ENCODE measurements at regions not wholly inside any gene's neighbourhood (a gene's known extent, or its start where the extent isn't known, plus 50 kb on each side); places are given as distances from the start of the nearest gene placed in this dataset.

- DNase-seq (ENCODE audit: low read depth in 3 of 3): no peak
Observed at GRCh38 chr3:70561796-70562195, 249.4 kb upstream of the MDFIC2 start.

DNA sequence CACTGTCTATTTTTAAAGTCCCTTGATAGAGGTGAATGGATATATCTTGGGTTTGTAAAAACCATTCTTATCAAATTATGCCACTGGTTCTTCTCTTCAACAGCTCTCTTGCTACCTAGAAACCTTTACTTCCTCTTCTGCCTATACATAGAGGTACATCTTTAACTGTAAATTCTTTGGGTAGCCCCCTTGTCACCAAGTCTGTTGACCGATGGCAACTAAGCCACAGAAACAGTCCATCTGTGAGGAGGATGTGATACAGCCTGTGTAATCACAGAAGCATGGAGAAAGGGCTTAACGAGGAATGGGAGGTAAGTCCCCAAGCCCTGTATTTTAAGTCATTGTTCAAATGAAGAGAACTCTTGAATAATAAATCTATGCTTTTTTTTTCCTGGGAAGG, 246.5 kb upstream of the MDFIC2 start:
- no peak for DNase-seq (ENCODE audit: low read depth in 3 of 3)

DNA sequence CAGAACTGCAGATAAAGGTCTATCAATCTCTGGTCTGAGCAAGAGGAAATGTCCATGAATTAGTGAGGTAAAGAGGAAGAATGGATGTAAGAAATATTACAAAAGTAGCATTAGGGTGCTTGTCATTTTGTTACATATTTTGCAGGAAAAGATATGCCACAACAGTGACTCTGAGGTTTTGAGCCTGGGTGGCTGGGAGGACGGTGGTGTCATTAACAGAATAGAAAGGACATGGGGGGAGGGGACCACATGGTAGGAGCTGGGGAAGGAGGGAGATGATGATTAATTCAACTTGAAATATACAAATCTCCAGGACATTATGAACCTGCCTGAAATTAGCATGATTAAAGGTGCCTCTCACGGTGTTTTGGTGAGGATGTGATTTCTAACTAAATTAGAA, 245.5 kb upstream of the MDFIC2 start:
- DNase-seq (ENCODE audit: low read depth in 3 of 3): no peak

DNA sequence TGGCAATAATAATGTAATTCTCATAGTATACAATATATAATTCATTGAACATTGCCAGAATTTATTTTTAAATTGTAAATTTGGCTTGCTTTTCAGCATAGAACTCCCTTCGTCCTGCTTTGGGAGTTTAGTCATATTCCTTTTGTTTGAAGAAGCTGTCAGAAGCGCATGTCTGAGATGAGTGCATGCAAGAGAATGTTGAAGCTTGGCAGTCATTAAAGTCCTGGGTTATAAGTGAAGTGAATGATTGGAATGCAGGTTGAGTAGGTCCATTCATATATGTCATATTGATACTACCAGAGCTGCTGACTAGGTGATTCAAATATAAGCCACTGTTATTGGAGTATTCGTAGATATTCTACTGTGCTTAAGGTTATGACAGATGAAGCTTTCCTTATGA, 243.6 kb upstream of the MDFIC2 start:
- DNase-seq (ENCODE audit: low read depth in 3 of 3): no peak

- no peak for DNase-seq (ENCODE audit: low read depth in 3 of 3)
Observed at GRCh38 chr3:70554170-70554569, 241.7 kb upstream of the MDFIC2 start.

- peak; percentile 50 to 67 (median 60) for DNase-seq (ENCODE audit: low read depth in 3 of 3)
Observed at GRCh38 chr3:70550723-70551319, 238.4 kb upstream of the MDFIC2 start.

DNA sequence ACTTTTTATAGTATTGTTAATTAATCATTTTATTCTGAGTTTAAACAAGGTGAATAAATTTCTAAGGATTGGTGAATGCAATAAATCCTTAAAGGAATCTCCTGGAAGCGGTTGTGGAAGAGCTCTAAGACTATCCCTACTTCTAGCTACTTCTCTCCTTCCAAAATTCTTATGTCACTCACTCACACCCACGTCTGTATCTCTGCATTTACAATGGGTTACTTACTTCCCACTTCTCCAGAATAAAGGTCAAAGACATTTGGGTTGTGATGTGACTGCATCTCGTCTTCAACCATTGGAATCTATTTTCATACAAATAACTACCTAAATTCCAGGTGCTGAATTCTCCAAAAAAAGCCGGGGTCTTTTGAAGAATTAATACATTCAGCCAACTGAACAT, 234.2 kb upstream of the MDFIC2 start:
- DNase-seq (ENCODE audit: low read depth in 3 of 3): no peak

- DNase-seq (ENCODE audit: low read depth in 3 of 3): no peak
Observed at GRCh38 chr3:70543493-70543892, 231.1 kb upstream of the MDFIC2 start.

DNA sequence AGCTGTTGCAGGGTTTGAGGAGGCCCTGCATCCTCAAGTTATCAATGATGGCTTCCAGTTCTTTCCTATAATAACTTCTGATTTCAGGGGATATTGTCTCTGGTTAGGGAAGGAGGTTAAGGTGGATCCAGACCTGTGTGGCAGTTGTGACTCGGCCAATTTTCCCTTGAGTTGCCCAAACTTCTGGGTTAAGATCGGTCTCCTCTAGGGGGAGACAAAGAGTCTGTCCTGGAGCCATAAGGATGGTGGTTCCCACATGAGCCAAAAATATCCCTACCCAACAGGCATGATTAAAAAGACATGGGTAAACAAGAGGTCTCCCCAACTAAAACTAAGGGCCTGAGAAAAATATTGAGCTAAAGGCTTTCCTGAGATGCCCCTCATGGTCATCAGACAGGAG, 227.5 kb upstream of the MDFIC2 start:
- no peak for DNase-seq (ENCODE audit: low read depth in 3 of 3)

- no peak for DNase-seq (ENCODE audit: low read depth in 3 of 3)
Observed at GRCh38 chr3:70532806-70533205, 220.4 kb upstream of the MDFIC2 start.

GRCh38 chr3:70531838-70532489, 219.5 kb upstream of the MDFIC2 start:
- DNase-seq (ENCODE audit: low read depth in 3 of 3): no peak

GRCh38 chr3:70531063-70531657, 218.7 kb upstream of the MDFIC2 start:
- DNase-seq (ENCODE audit: low read depth in 3 of 3): no peak

DNA sequence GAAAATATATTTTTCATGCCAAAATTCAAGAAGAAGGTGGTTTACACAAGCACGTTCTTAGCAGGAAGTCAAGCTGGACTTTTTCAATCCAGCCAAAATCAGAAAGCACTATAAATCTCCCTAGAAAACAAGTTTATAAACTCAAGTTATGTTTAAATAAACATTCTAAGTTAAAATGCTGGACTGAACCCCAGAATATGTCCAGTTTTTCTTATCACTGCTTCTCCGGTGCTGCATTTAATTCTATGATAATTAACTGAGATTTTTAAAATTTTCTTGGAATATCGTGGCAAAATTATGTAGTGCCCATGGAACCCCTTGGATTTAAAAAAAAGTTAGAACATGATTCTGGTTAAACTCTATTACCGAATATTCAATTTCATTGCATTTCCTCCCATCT, 218.2 kb upstream of the MDFIC2 start:
- DNase-seq (ENCODE audit: low read depth in 3 of 3): no peak

GRCh38 chr3:70527026-70527425, 214.6 kb upstream of the MDFIC2 start:
- DNase-seq (ENCODE audit: low read depth in 3 of 3): no peak

- no peak for DNase-seq (ENCODE audit: low read depth in 3 of 3)
Observed at GRCh38 chr3:70519913-70520659, 207.6 kb upstream of the MDFIC2 start.

GRCh38 chr3:70519026-70519425, 206.6 kb upstream of the MDFIC2 start:
- DNase-seq (ENCODE audit: low read depth in 3 of 3): no peak

DNA sequence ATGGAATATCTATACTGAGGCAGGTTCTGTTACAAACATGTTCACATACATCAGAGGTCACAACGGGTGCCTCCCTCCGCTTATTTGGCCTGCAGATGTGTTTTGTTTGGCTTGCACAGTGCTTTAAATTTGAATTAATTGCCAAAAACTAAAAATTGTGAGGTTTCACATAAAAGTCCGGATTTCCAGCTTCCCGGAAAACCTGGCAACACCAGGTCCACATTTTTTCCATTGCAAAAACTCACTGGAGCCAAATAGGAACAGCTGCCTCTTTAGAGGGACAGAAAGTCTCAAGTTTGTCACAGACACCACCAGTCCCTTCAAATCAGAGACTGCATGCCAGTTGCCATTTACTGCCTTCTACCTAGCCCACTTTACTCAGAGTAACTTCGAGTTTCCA, 205.9 kb upstream of the MDFIC2 start:
- no peak for DNase-seq (ENCODE audit: low read depth in 3 of 3)

- DNase-seq (ENCODE audit: low read depth in 3 of 3): no peak
Observed at GRCh38 chr3:70517124-70517890, 204.9 kb upstream of the MDFIC2 start.

DNA sequence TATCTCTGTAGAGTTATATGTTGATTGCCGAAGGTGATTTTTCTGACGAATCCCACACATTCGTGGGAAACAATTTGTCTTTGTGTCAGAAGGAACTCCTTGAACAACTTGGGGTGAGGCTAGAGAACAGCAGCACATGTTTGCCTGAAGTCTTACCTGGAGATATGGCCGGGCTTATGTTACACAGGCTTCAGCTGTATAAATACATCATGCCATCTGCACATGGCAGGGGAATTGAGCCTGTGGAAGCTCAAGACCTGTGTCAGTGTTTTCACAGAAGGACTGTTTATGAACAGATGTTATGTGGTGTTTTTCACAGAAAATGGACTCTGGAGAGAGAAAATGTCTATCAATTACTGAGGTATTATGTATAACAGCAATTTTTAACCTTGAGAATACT, 203.6 kb upstream of the MDFIC2 start:
- no peak for DNase-seq (ENCODE audit: low read depth in 3 of 3)

- no peak for DNase-seq (ENCODE audit: low read depth in 3 of 3)
Observed at GRCh38 chr3:70507486-70507885, 195.0 kb upstream of the MDFIC2 start.

- DNase-seq (ENCODE audit: low read depth in 3 of 3): no peak
Observed at GRCh38 chr3:70506775-70507174, 194.3 kb upstream of the MDFIC2 start.

DNA sequence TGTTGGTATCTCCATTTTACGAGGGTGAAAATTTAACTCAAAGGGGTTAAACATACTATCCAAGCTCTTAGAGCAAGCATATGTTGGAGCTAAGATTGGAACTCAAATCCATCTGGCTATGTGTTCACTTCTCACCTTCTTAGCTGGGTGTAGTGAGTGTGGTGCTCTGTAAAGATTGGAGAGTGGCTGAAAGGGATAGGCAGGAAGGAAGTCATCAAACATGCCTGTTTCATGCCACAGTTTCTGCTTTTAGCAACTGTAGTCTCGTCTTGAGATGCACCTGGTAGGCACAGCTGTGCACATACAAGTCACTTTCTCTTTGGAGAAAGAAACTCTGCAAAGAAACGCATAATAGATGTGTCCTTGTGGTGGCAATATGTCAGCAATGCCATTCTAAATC, 189.1 kb upstream of the MDFIC2 start:
- no peak for DNase-seq (ENCODE audit: low read depth in 3 of 3)

Measured in stimulated activated CD4-positive, alpha-beta T cell treated with anti-CD3 and anti-CD28 coated beads, TNF-alpha, amount 100 ng/mL, for 48 hours (primary cell).